ENCODE measurements at regions not wholly inside any gene's neighbourhood (a gene's known extent, or its start where the extent isn't known, plus 50 kb on each side); places are given as distances from the start of the nearest gene placed in this dataset.

DNA sequence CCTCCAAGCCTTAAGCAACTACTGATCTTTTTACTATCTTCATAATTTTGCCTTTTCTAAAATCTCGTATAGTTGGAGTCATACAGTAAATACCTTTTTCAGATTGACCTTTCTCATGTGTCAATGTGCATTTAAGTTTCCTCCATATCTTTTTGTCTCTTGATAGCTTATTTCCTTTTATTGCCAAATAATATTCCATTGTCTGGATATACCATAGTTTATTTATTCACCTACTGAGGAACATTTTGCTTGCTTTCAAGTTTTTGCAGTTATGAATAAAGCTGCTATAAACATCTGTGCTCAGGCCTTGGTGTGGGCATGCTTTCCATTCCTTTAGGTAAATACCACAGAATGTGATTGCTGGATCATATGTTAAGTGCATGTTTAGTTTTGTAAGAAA is 161.2 kb upstream of the GNAI1 start:
- no peak overlapping the region for H3K27ac ChIP-seq
- TF ChIP-seq, protein P1, sequence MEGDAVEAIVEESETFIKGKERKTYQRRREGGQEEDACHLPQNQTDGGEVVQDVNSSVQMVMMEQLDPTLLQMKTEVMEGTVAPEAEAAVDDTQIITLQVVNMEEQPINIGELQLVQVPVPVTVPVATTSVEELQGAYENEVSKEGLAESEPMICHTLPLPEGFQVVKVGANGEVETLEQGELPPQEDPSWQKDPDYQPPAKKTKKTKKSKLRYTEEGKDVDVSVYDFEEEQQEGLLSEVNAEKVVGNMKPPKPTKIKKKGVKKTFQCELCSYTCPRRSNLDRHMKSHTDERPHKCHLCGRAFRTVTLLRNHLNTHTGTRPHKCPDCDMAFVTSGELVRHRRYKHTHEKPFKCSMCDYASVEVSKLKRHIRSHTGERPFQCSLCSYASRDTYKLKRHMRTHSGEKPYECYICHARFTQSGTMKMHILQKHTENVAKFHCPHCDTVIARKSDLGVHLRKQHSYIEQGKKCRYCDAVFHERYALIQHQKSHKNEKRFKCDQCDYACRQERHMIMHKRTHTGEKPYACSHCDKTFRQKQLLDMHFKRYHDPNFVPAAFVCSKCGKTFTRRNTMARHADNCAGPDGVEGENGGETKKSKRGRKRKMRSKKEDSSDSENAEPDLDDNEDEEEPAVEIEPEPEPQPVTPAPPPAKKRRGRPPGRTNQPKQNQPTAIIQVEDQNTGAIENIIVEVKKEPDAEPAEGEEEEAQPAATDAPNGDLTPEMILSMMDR (conservative IDR thresholded peaks at IDR 0.05): no peak

DNA sequence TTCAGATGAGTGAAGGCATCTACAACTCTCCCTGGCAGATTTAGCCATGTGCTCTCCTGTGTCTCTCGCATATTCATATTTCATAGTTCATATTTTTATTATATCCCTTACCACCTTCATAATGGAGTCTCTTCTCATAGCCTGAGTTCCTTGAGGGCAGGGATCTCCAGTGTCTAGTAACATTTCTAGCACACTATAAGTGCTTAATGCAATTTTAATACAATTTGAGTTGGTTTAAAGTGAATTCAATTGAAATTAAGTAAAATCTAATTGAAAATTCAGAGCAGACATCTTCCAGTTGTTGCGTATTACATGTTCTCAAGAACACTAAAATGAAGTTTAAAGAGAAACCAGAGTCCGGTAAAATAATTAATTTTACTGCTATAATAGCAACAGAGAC is 163.6 kb upstream of the GNAI1 start:
- TF ChIP-seq, protein P1 (conservative IDR thresholded peaks at IDR 0.05): no peak
- H3K27ac ChIP-seq: no peak overlapping the region

DNA sequence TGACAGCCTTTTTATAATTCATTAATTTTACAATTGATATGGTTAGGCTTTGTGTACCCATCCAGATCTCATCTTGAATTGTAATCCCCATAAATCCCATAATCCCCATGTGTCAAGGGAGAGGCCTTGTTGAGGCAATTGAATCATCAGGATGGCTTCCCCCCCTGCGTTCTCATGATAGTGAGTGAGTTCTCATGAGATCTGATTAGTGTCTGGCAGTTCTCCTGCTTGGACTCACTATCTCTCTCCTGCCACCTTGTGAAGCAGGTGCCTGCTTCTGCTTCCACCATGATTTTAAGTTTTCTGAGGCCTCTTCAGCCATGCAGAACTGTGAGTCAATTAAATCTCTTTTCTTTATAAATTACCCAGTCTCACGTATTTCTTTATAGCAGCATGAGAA is 165.7 kb upstream of the GNAI1 start:
- H3K27ac ChIP-seq: no peak overlapping the region
- TF ChIP-seq, protein P1 (conservative IDR thresholded peaks at IDR 0.05): no peak; the same call in 1 of the 2 replicates

DNA sequence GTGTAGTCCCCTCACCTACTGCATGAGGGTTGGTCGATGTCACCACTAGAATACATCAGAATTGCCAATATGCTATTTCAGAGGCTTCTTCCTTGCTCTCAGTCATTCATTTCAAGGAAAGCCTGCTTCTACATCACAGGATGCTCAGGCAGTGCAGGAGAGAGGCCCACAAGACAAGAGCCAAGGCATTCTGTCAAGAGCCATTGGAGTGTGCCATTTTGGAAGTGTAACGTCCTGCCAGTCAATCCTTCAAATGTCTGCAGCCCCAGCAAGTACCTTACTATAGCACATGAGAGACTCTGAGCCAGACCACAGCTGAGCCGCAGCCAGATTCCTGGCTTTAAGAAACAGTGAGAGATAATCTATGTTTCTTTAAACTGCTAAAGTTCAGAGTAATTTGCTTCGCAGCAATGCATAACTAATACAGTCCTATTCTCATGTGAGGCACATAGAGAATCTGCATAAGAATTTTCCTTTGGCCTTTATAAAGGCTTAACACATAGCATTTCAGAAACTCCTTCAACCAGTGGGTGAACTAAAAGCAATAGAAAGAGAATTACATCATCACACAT is 166.5 kb upstream of the GNAI1 start:
- TF ChIP-seq, protein P1 (conservative IDR thresholded peaks at IDR 0.05): no peak
- H3K27ac ChIP-seq: no peak overlapping the region

DNA sequence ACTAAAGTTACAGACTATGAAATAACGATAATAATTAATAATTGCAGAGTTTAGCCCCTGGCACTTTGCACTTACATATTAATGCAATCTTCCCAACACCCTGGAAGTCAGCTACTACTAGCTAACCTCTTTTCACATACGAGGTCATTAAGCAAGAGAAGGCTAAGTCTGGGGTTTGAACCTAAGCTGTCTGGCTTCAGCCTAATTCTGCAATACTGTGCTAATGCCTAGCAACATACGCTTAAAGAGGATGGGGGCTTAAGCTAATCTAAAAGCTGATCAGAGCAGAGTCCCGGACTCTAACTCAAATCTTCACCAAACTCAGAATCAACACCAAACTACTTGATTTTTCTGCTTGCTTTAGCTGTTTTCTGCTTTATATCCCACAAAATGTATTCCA is 168.7 kb upstream of the GNAI1 start:
- H3K27ac ChIP-seq: no peak overlapping the region
- TF ChIP-seq, protein P1 (conservative IDR thresholded peaks at IDR 0.05): no peak

DNA sequence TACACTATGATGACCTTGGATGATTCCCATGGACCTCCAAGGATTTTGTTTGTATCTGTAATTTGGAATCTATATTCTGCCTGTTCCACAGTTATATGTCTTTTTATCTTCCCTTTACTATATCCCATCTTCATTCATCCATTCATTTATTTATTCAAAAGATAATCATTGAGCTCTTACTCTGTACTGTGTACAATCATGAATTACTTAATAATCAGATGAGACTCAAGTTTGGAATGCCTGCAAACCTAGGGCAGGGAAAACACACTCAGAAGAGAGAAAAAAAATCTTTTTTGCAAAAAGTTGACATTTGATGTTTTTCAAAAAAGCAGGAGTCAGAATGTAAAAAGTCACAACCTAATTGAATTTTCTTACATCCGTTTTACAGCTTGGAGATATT is 170.2 kb upstream of the GNAI1 start:
- H3K27ac ChIP-seq: no peak overlapping the region
- TF ChIP-seq, protein P1 (conservative IDR thresholded peaks at IDR 0.05): no peak

DNA sequence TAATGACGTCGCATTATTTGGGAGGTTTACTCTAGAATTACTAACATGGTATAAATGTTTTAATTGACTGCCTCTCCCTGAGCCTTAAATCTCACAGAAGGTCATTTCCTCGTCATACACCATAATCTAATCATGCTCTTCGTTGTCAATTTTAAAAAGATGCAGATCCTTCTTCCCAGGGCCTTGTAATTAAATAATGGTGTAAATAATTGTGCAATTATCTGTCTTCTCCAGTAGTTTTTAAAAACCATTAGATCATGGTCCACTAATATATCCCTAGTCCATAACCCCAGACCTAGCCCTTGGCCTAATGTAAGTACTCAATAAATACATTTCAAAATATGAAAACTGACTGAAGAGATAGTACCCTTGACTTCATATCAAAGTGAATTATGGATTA is 181.5 kb upstream of the GNAI1 start:
- TF ChIP-seq, protein P1 (conservative IDR thresholded peaks at IDR 0.05): no peak
- H3K27ac ChIP-seq: no peak overlapping the region
